Adrenal gland (tissue), 9 donors: ENCODE measurements at regions not wholly inside any gene's neighbourhood (a gene's known extent, or its start where the extent isn't known, plus 50 kb on each side); places are given as distances from the start of the nearest gene placed in this dataset.
"Not testable (repeated sequence)": the region's sequence is repeated elsewhere in the genome, so short reads cannot be mapped to it uniquely, and the experiment has no call there.

Source experiments
- DNase-seq, 7 donors: peaks; one replicate each; pipeline ENCODE4 v3.0.0-alpha.2; 2019 to 2020
- H3K27ac ChIP-seq, 5 donors: fragments of 200-600 bp; sonication (generic) in 4 of 5; 1 replicate in 3 of 5; 2 replicates in 2 of 5; pipeline versions ENCODE4 v1.5.1 to v1.8.0; 2016 to 2020; ENCODE audit warnings: mild to moderate bottlenecking in 1 of 5
- H3K27me3 ChIP-seq: fragments of 200-600 bp; 2 replicates; pipeline ENCODE4 v1.8.0; 2021
- H3K36me3 ChIP-seq, 2 donors: fragments of 200-600 bp; replicated peaks in 1 of 2; 1 replicate in 1 of 2; 2 replicates in 1 of 2; pipeline versions ENCODE4 v1.5.1 to v1.8.0; 2018 to 2022
- H3K4me1 ChIP-seq, 2 donors: fragments of 200-600 bp; replicated peaks in 1 of 2; 1 replicate in 1 of 2; 2 replicates in 1 of 2; pipeline versions ENCODE4 v1.5.1 to v1.8.0; 2018 to 2021
- H3K4me3 ChIP-seq, 4 donors: fragments of 200-600 bp; sonication (generic) in 3 of 4; one replicate each; pipeline ENCODE4 v1.5.1; 2016 to 2018
- H3K9me3 ChIP-seq, 3 donors: fragments of 200-600 bp; sonication (generic) in 1 of 3; replicated peaks in 1 of 3; 1 replicate in 2 of 3; 2 replicates in 1 of 3; pipeline versions ENCODE4 v1.5.1 to v1.8.0; 2016 to 2021
- POLR2A ChIP-seq, 2 donors: fragments of 450-650 bp; IDR thresholded peaks; one replicate each; pipeline ENCODE4 v1.6.1; 2017; ENCODE audit warnings: antibody characterized with exemption in 2 of 2, mild to moderate bottlenecking in 2 of 2, moderate library complexity in 1 of 2
- WGBS, 4 donors: extraction: QIAGEN DNeasy Blood & Tissue Kit in 2 of 4; methylation state at CpG; one replicate each; pipeline versions ENCODE4 v1.1.5 to v1.1.7; 2013 to 2017; 5-methylcytosine and 5-hydroxymethylcytosine counted together
- intact Hi-C, 2 donors: fragments of 100-400 bp; cut with DNase I; formaldehyde crosslinking; loops; one replicate each; pipeline versions ENCODE4 v1.14.1 to v1.15.0; 2022 to 2023
- TF ChIP-seq, protein P1 (sequence below), 6 experiments: fragments of 450-650 bp in 4 of 6; fragments of 200-600 bp in 2 of 6; sonication (generic) in 1 of 6; IDR thresholded peaks; 1 replicate in 5 of 6; 2 replicates in 1 of 6; pipeline versions ENCODE4 v1.5.1 to v1.8.0; 2016 to 2021; ENCODE audit warnings: antibody characterized with exemption in 6 of 6, mild to moderate bottlenecking in 2 of 6, moderate library complexity in 1 of 6
- donor health status: healthy with polysubstance abuse.
- donor health status: Bipolar disorder and iron deficiency.
- donor health status: DM: yes; HTN: yes; CAD: no.
- donor health status: DM: no; HTN: no; CAD: no.
- donor health status: DM: no; HTN: no; CAD: no.

DNA sequence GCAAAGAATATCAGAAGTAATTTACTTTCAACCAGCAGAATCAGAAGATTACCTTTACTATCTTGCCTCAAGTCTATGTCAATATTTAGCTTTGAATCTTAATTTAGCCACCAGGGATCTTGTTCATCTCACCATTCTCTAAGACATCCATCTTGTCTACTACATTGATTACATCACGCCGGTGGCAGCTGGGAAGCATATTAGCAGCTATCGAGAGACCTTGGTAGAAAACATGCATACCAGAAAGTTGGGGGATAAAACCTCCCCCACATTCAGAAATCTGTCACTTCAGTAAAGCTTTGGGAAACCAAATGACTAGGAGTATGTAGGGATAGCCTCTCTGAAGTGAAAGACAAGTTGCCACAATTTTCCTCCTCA lies 703.8 kb upstream of the FSHR start:
- TF ChIP-seq POLR2A (IDR thresholded peaks at IDR 0.05): no peak
- TF ChIP-seq, protein P1, sequence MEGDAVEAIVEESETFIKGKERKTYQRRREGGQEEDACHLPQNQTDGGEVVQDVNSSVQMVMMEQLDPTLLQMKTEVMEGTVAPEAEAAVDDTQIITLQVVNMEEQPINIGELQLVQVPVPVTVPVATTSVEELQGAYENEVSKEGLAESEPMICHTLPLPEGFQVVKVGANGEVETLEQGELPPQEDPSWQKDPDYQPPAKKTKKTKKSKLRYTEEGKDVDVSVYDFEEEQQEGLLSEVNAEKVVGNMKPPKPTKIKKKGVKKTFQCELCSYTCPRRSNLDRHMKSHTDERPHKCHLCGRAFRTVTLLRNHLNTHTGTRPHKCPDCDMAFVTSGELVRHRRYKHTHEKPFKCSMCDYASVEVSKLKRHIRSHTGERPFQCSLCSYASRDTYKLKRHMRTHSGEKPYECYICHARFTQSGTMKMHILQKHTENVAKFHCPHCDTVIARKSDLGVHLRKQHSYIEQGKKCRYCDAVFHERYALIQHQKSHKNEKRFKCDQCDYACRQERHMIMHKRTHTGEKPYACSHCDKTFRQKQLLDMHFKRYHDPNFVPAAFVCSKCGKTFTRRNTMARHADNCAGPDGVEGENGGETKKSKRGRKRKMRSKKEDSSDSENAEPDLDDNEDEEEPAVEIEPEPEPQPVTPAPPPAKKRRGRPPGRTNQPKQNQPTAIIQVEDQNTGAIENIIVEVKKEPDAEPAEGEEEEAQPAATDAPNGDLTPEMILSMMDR (IDR thresholded peaks at IDR 0.05): no peak
- Histone ChIP-seq H3K36me3 (no peaks in the 10 kb centered on the region), H3K27me3 (no peaks in the 10 kb centered on the region), H3K4me1 (no peaks in the 10 kb centered on the region), H3K4me3 (no peak overlapping the region), H3K27ac (no peak overlapping the region), H3K9me3 (no peaks in the 10 kb centered on the region)
- intact Hi-C loops: no loop called here
- 67 to 80% (median 79%) methylated on average over 3 of the region's 3 CpGs for WGBS, 4 donors
- no peak for DNase-seq

DNA sequence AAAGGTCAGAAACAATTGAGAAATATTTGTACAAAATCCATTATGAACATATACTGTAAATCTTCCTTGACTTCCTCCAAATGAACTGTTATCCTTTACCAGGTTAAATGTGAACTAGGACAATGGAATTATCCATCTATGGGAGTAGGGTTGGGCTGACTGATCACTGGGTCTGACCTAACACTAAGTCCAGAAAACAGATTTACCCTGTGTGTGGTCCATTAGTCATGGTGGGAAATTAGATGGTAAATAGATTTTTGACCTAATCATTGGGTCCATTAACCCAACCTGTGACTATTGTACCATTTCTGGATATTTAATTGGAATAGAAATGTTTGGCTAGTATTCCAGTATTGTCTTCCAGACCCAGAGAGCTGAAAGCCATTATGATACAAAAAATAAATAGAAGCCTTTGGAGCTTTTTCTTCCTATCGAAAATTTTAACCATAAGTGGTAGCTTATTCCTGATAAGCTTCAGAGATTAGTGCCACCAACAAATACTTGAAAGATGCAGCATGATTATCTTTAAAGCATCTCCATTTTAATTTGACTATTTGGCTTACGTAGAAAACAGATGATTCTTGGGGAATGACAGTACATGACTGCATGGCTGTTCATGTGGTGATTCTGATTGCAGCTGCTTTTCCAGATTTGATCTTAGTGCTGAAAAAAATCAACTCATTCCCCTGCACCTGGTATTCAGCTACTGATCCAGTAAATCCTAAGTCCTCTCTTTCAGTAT lies 703.2 kb upstream of the FSHR start:
- no peaks in the 10 kb centered on the region for H3K36me3 ChIP-seq
- H3K27me3 ChIP-seq: no peaks in the 10 kb centered on the region
- H3K27ac ChIP-seq: no peak overlapping the region
- H3K9me3 ChIP-seq: no peaks in the 10 kb centered on the region
- DNase-seq: no peak
- TF ChIP-seq, protein P1 (IDR thresholded peaks at IDR 0.05): no peak
- no peak for TF ChIP-seq POLR2A (IDR thresholded peaks at IDR 0.05)
- no peaks in the 10 kb centered on the region for H3K4me1 ChIP-seq
- H3K4me3 ChIP-seq: no peak overlapping the region
- intact Hi-C loops: no loop called here
- WGBS, 4 donors: 68 to 81% (median 77%) methylated on average over 2 of the region's 2 CpGs

DNA sequence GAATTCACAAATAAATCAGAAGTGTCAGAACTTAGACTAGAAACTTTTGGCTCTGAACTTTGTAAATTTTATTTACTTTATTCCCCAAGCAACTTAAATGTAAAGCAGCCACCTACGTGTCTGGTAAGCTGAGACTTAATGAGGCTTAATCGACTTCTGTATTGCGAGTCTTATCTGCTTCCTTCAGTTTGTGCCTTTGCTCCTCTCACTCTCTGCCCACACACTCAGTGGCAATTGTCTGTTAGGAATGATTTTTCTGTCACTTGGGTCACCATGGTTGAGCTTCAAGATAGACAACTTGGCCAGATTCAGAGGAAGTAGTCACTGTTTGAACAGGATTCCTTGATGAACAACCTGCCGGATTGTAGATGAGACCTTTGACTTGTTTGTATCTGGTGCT lies 691.4 kb upstream of the FSHR start:
- no peak for DNase-seq
- TF ChIP-seq, protein P1 (IDR thresholded peaks at IDR 0.05): no peak
- TF ChIP-seq POLR2A (IDR thresholded peaks at IDR 0.05): no peak
- Histone ChIP-seq H3K27me3 (no peaks in the 10 kb centered on the region), H3K36me3 (no peaks in the 10 kb centered on the region), H3K4me3 (no peak overlapping the region), H3K4me1 (no peaks in the 10 kb centered on the region), H3K27ac (no peak overlapping the region), H3K9me3 (no peaks in the 10 kb centered on the region)
- WGBS, 4 donors: 50 to 61% (median 59%) methylated on average over 4 of the region's 4 CpGs
- intact Hi-C loops: no loop called here

DNA sequence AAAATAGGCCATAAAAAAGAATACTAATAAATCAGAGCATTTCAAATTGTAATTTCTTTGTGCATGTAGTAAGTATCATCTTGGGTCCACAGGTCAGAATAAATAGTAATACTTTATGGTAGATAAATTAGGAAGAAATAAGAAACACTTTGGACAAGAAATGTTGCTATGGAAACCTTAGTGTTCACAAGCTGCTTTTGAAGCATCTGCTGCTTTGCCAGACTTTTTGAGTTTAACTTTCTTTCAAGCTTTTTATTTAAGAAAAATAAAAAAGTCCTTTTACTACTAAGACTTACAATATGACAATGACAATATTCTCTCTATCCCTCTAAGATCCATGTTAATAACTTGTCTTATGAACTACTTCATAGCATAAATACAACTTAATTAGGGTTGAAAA lies 690.7 kb upstream of the FSHR start:
- H3K36me3 ChIP-seq: no peaks in the 10 kb centered on the region
- DNase-seq: no peak
- intact Hi-C loops: no loop called here
- H3K27me3 ChIP-seq: no peaks in the 10 kb centered on the region
- H3K9me3 ChIP-seq: no peaks in the 10 kb centered on the region
- no peak for TF ChIP-seq POLR2A (IDR thresholded peaks at IDR 0.05)
- TF ChIP-seq, protein P1 (IDR thresholded peaks at IDR 0.05): no peak
- H3K27ac ChIP-seq: no peak overlapping the region
- no peak overlapping the region for H3K4me3 ChIP-seq
- H3K4me1 ChIP-seq: no peaks in the 10 kb centered on the region

DNA sequence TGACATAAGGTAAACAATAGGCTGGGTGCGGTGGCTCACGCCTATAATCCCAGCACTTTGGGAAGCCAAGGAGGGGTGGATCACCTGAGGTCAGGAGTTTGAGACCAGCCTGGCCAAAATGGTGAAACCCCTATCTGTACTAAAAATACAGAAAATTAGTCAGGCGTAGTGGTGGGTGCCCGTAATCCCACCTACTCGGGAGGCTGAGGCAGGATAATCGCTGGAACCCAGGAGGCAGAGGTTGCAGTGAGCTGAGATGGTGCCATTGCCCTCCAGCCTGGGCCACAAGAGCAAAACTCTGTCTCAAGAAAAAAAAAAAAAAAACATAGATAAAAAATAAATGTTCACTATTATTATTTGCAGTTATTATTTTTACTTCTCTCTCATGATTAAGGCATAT lies 689.8 kb upstream of the FSHR start:
- H3K27ac ChIP-seq, H3K36me3 ChIP-seq, H3K27me3 ChIP-seq, H3K9me3 ChIP-seq, H3K4me3 ChIP-seq, H3K4me1 ChIP-seq, DNase-seq, intact Hi-C loops: not testable (repeated sequence)
- WGBS, 4 donors: 81 to 92% (median 89%) methylated on average over 6 of the region's 6 CpGs
